T-cell (primary cell): ENCODE measurements at regions not wholly inside any gene's neighbourhood (a gene's known extent, or its start where the extent isn't known, plus 50 kb on each side); places are given as distances from the start of the nearest gene placed in this dataset.

Source experiments
- ATAC-seq, 4 experiments: fragments of 200-7000 bp in 3 of 4; fragments of 150-1000 bp in 1 of 4; cut with Tn5 transposase; replicated peaks in 1 of 4; 1 replicate in 3 of 4; 2 replicates in 1 of 4; pipeline ENCODE4 v1.10.0; 2021; ENCODE audit warnings: moderate library complexity in 3 of 4, mild to moderate bottlenecking in 2 of 4, moderate number of reproducible peaks in 1 of 4
- CTCF ChIA-PET, 2 donors: fragments of 300-600 bp; sonication (Branson Sonifier 250); formaldehyde crosslinking; loops; one replicate each; lab custom pipeline; 2022; ENCODE audit warnings: antibody characterized with exemption in 2 of 2; lab: Charles Lee
- POLR2A ChIA-PET, 2 donors: fragments of 300-600 bp; sonication (Branson Sonifier 250); formaldehyde crosslinking; loops; one replicate each; lab custom pipeline; 2022; ENCODE audit warnings: antibody characterized with exemption in 2 of 2; lab: Charles Lee
- DNase-seq, 35 experiments: peaks; one replicate each; pipeline versions ENCODE4 v3.0.0 to v3.0.0-alpha.2; 2013 to 2023
- H3K27ac ChIP-seq: one replicate; pipeline ENCODE4 v1.5.1; 2013; ENCODE audit warnings: low read length
- H3K27me3 ChIP-seq, 2 experiments: replicated peaks in 1 of 2; 1 replicate in 1 of 2; 2 replicates in 1 of 2; pipeline versions ENCODE4 v1.6.1 to v1.7.0; 2013; ENCODE audit warnings: low read length in 1 of 2, mixed read lengths in 1 of 2; ENCODE audit not compliant: control insufficient read depth in 2 of 2, insufficient read depth in 2 of 2; ENCODE audit errors: extremely low read depth in 1 of 2
- H3K36me3 ChIP-seq, 2 donors: 1 replicate in 1 of 2; 2 replicates in 1 of 2; pipeline versions ENCODE4 v1.6.1 to v1.7.0; 2013; ENCODE audit warnings: low read length in 1 of 2; ENCODE audit not compliant: control insufficient read depth in 2 of 2, insufficient read depth in 1 of 2; ENCODE audit errors: extremely low read depth in 1 of 2
- H3K4me1 ChIP-seq, 2 experiments: 1 replicate in 1 of 2; 2 replicates in 1 of 2; pipeline versions ENCODE4 v1.6.1 to v1.7.0; 2013; ENCODE audit warnings: low read length in 2 of 2, mixed read lengths in 1 of 2; ENCODE audit not compliant: insufficient read depth in 2 of 2, control insufficient read depth in 1 of 2; ENCODE audit errors: extremely low read depth in 1 of 2
- H3K4me3 ChIP-seq, 2 donors: 1 replicate in 1 of 2; 2 replicates in 1 of 2; pipeline versions ENCODE4 v1.5.1 to v1.7.0; 2013; ENCODE audit warnings: mild to moderate bottlenecking in 2 of 2, low read length in 1 of 2, moderate library complexity in 1 of 2; ENCODE audit not compliant: control insufficient read depth in 1 of 2; ENCODE audit errors: extremely low read depth in 1 of 2
- H3K9me3 ChIP-seq: 2 replicates; pipeline ENCODE4 v1.7.0; 2013
- H3K27ac Mint-ChIP-seq, 2 donors: one replicate each; pipeline ENCODE4 v1.8.0; 2020 to 2021; ENCODE audit warnings: mild to moderate bottlenecking in 2 of 2, mixed read lengths in 2 of 2
- H3K27me3 Mint-ChIP-seq, 2 donors: one replicate each; pipeline ENCODE4 v1.8.0; 2021 to 2022; ENCODE audit warnings: mixed read lengths in 2 of 2
- H3K36me3 Mint-ChIP-seq: one replicate; pipeline ENCODE4 v1.8.0; 2021; ENCODE audit warnings: mixed read lengths
- H3K4me1 Mint-ChIP-seq, 3 donors: one replicate each; pipeline ENCODE4 v1.8.0; 2020 to 2022; ENCODE audit warnings: mixed read lengths in 3 of 3, mild to moderate bottlenecking in 1 of 3
- H3K4me3 Mint-ChIP-seq, 3 donors: one replicate each; pipeline ENCODE4 v1.8.0; 2020 to 2022; ENCODE audit warnings: mild to moderate bottlenecking in 3 of 3, mixed read lengths in 3 of 3, moderate library complexity in 3 of 3
- H3K9me3 Mint-ChIP-seq, 3 donors: one replicate each; pipeline ENCODE4 v1.8.0; 2020 to 2022; ENCODE audit warnings: mixed read lengths in 3 of 3
- WGBS: methylation state at CpG from one replicate; pipeline ENCODE4 v1.1.5; 2013; ENCODE audit warnings: missing lambda C conversion rate; ENCODE audit not compliant: insufficient coverage; 5-methylcytosine and 5-hydroxymethylcytosine counted together

- no peaks in the 10 kb centered on the region for H3K36me3 ChIP-seq
- DNase-seq = no peak
- Mint-ChIP-seq H3K9me3 (peaks cover 0 to 4% (median 0%) of the 10 kb centered on the region in 3 donors), H3K4me1 (no peaks in the 10 kb centered on the region), H3K27me3 (peaks cover 2 to 7% of the 10 kb centered on the region in 2 donors), H3K36me3 (no peaks in the 10 kb centered on the region), H3K27ac (no peak overlapping the region), H3K4me3 (no peak overlapping the region)
- H3K4me3 ChIP-seq = no peak overlapping the region
- H3K27me3 ChIP-seq = no peaks in the 10 kb centered on the region
- no peak for ATAC-seq
- H3K27ac ChIP-seq = no peak overlapping the region
- no peaks in the 10 kb centered on the region for H3K4me1 ChIP-seq
- POLR2A ChIA-PET = no interaction called here
- no peaks in the 10 kb centered on the region for H3K9me3 ChIP-seq
- CTCF ChIA-PET = interaction anchor here in 1 of 2 donors (0.6 kb wide), 1 partner anchor 374 kb away, joined by 3 read pairs; no protein-coding TSS in a partner anchor
These were observed 52.5 kb upstream of the SPTLC3 start for GRCh38 chr20:12956303-12956702.

GRCh38 chr20:12957968-12958367 is 50.8 kb upstream of the SPTLC3 start:
- H3K4me1 ChIP-seq = no peaks in the 10 kb centered on the region
- WGBS = no CpG with 5 or more reads among the region's 2 CpGs
- ChIA-PET CTCF (no interaction called here), POLR2A (no interaction called here)
- H3K36me3 ChIP-seq = no peaks in the 10 kb centered on the region
- Mint-ChIP-seq H3K27me3 (peaks cover 2 to 7% of the 10 kb centered on the region in 2 donors), H3K4me1 (no peaks in the 10 kb centered on the region), H3K9me3 (peaks cover 0 to 4% (median 0%) of the 10 kb centered on the region in 3 donors), H3K4me3 (no peak overlapping the region), H3K36me3 (no peaks in the 10 kb centered on the region), H3K27ac (no peak overlapping the region)
- no peak overlapping the region for H3K4me3 ChIP-seq
- H3K27ac ChIP-seq = no peak overlapping the region
- H3K9me3 ChIP-seq = no peaks in the 10 kb centered on the region
- DNase-seq = no peak
- no peak for ATAC-seq
- no peaks in the 10 kb centered on the region for H3K27me3 ChIP-seq
